GM23338 (cell line): ENCODE measurements at regions not wholly inside any gene's neighbourhood (a gene's known extent, or its start where the extent isn't known, plus 50 kb on each side); places are given as distances from the start of the nearest gene placed in this dataset.

Experiments
- ATAC-seq: fragments of 200-7000 bp; cut with Tn5 transposase; 3 replicates; pipeline ENCODE4 v1.9.1; 2020
- DNase-seq: peaks from one replicate; pipeline ENCODE4 v3.0.0-alpha.2; 2015; ENCODE audit warnings: low spot score
- H2AFZ ChIP-seq: fragments of 200-600 bp; sonication (generic); 2 replicates; pipeline ENCODE4 v1.8.0; 2016; ENCODE audit warnings: antibody characterized with exemption, mild to moderate bottlenecking, moderate library complexity
- H3F3A ChIP-seq: fragments of 200-600 bp; sonication (generic); replicated peaks from 2 replicates; pipeline ENCODE4 v1.8.0; 2017; ENCODE audit warnings: antibody characterized with exemption, mixed run types, low read depth
- H3K27ac ChIP-seq: fragments of 200-600 bp; sonication (generic); 2 replicates; pipeline ENCODE4 v1.6.1; 2016; ENCODE audit warnings: low read depth
- H3K27me3 ChIP-seq: fragments of 200-600 bp; sonication (generic); 2 replicates; pipeline ENCODE4 v1.8.0; 2016; ENCODE audit warnings: mild to moderate bottlenecking, mixed run types, moderate library complexity; ENCODE audit not compliant: insufficient read depth
- H3K36me3 ChIP-seq: fragments of 200-600 bp; sonication (generic); 2 replicates; pipeline ENCODE4 v1.8.0; 2016; ENCODE audit warnings: mild to moderate bottlenecking; ENCODE audit not compliant: insufficient read depth
- H3K4me1 ChIP-seq: fragments of 200-600 bp; sonication (generic); 2 replicates; pipeline ENCODE4 v1.8.0; 2016; ENCODE audit warnings: mild to moderate bottlenecking, moderate library complexity; ENCODE audit not compliant: insufficient read depth
- H3K4me2 ChIP-seq: fragments of 200-600 bp; sonication (generic); 2 replicates; pipeline ENCODE4 v1.7.1; 2017; ENCODE audit warnings: mixed run types
- H3K4me3 ChIP-seq: fragments of 200-600 bp; sonication (generic); 2 replicates; pipeline ENCODE4 v1.6.1; 2016; ENCODE audit warnings: mixed run types
- H3K79me2 ChIP-seq: fragments of 200-600 bp; sonication (generic); replicated peaks from 2 replicates; pipeline ENCODE4 v1.8.0; 2017; ENCODE audit warnings: mild to moderate bottlenecking; ENCODE audit not compliant: insufficient read depth
- H3K9me2 ChIP-seq: fragments of 200-600 bp; sonication (generic); 2 replicates; pipeline ENCODE4 v1.8.0; 2017; ENCODE audit not compliant: insufficient read depth
- H4K20me1 ChIP-seq: fragments of 200-600 bp; sonication (generic); replicated peaks from 2 replicates; pipeline ENCODE4 v1.8.0; 2017; ENCODE audit warnings: mild to moderate bottlenecking; ENCODE audit not compliant: insufficient read depth
- H3K27ac Mint-ChIP-seq: 2 replicates; pipeline ENCODE4 v1.8.0; 2020; ENCODE audit warnings: inconsistent platforms, mild to moderate bottlenecking, moderate library complexity, mixed read lengths
- H3K27me3 Mint-ChIP-seq: 3 replicates; pipeline ENCODE4 v1.8.0; 2022; ENCODE audit warnings: low read depth, mild to moderate bottlenecking, moderate library complexity, mixed read lengths, inconsistent platforms; ENCODE audit not compliant: insufficient read depth, poor library complexity
- H3K36me3 Mint-ChIP-seq: 3 replicates; pipeline ENCODE4 v1.8.0; 2021; ENCODE audit warnings: low read depth, mild to moderate bottlenecking, inconsistent platforms, moderate library complexity, mixed read lengths
- H3K4me1 Mint-ChIP-seq: 3 replicates; pipeline ENCODE4 v1.8.0; 2020; ENCODE audit warnings: mild to moderate bottlenecking, inconsistent platforms, mixed read lengths
- H3K4me3 Mint-ChIP-seq: 3 replicates; pipeline ENCODE4 v1.8.0; 2021; ENCODE audit warnings: moderate library complexity, mild to moderate bottlenecking, inconsistent platforms, mixed read lengths
- H3K9me3 Mint-ChIP-seq: 3 replicates; pipeline ENCODE4 v1.8.0; 2020; ENCODE audit warnings: moderate library complexity, mild to moderate bottlenecking, inconsistent platforms, mixed read lengths
- CREB1 ChIP-seq: fragments of 250-450 bp; sonication (Bioruptor Pico); IDR thresholded peaks from 2 replicates; pipeline ENCODE4 v1.5.0; 2020; ENCODE audit warnings: low read depth, mild to moderate bottlenecking, moderate library complexity
- CTCF ChIP-seq, 2 experiments: fragments of 200-600 bp in 1 of 2; sonication (generic) in 1 of 2; conservative IDR thresholded peaks; 2 replicates each; pipeline versions ENCODE4 v1.5.1 to v1.6.1; 2016 to 2017; ENCODE audit warnings: antibody characterized with exemption in 2 of 2, low read depth in 2 of 2, mild to moderate bottlenecking in 2 of 2, moderate library complexity in 1 of 2
- ETS1 ChIP-seq: IDR thresholded peaks from 2 replicates; pipeline ENCODE4 v1.6.1; 2016; ENCODE audit warnings: antibody characterized with exemption
- EZH2 ChIP-seq: fragments of 200-600 bp; sonication (generic); IDR thresholded peaks from one replicate; pipeline ENCODE4 v1.8.0; 2017; ENCODE audit warnings: antibody characterized with exemption, mild to moderate bottlenecking, low read depth; ENCODE audit not compliant: unreplicated experiment
- EZH2phosphoT487 ChIP-seq: fragments of 200-600 bp; sonication (generic); IDR thresholded peaks from one replicate; pipeline ENCODE4 v1.8.1; 2018; ENCODE audit warnings: antibody characterized with exemption; ENCODE audit not compliant: unreplicated experiment
- JUNB ChIP-seq: IDR thresholded peaks from one replicate; pipeline ENCODE4 v1.6.1; 2016; ENCODE audit warnings: antibody characterized with exemption; ENCODE audit not compliant: unreplicated experiment
- NANOG ChIP-seq: IDR thresholded peaks from 2 replicates; pipeline ENCODE4 v1.6.1; 2016; ENCODE audit warnings: antibody characterized with exemption, borderline replicate concordance
- POLR2AphosphoS5 ChIP-seq: IDR thresholded peaks from 2 replicates; pipeline ENCODE4 v1.6.1; 2016; ENCODE audit warnings: antibody characterized with exemption, low read depth
- REST ChIP-seq: IDR thresholded peaks from one replicate; pipeline ENCODE4 v1.6.1; 2018; ENCODE audit warnings: antibody characterized with exemption; ENCODE audit not compliant: unreplicated experiment
- ZNF114 ChIP-seq: fragments of 250-450 bp; sonication (Bioruptor Pico); IDR thresholded peaks from 2 replicates; pipeline ENCODE4 v1.5.0; 2020; ENCODE audit warnings: mild to moderate bottlenecking, moderate library complexity
- ZNF331 ChIP-seq: fragments of 250-450 bp; sonication (Bioruptor Pico); IDR thresholded peaks from 2 replicates; pipeline ENCODE4 v1.5.0; 2020; ENCODE audit warnings: low read depth, mild to moderate bottlenecking, moderate library complexity
- ZNF462 ChIP-seq: fragments of 250-450 bp; sonication (Bioruptor Pico); IDR thresholded peaks from 2 replicates; pipeline ENCODE4 v1.5.0; 2020; ENCODE audit warnings: mild to moderate bottlenecking, moderate library complexity

GRCh38 chr4:174582463-174582862 is 60.2 kb upstream of the HPGD start (continued):
- TF ChIP-seq ZNF462 (CRISPR knock-in tag), result no peak
- no peak for TF ChIP-seq ETS1
- no peak for TF ChIP-seq ZNF114 (CRISPR knock-in tag)
- no peak for TF ChIP-seq CREB1 (CRISPR knock-in tag)

GRCh38 chr4:174581901-174582300 is 59.6 kb upstream of the HPGD start:
- Mint-ChIP-seq H3K9me3 (peaks cover under 1% of the 10 kb centered on the region; the same call in 1 of the 3 replicates), H3K36me3 (peaks cover under 1% of the 10 kb centered on the region; the same call in 2 of the 3 replicates), H3K4me1 (no peaks in the 10 kb centered on the region), H3K27me3 (peaks cover 2% of the 10 kb centered on the region), H3K4me3 (no peak overlapping the region), H3K27ac (no peak overlapping the region)
- Histone ChIP-seq H4K20me1 (no peaks in the 10 kb centered on the region), H3K27me3 (no peaks in the 10 kb centered on the region), H3K9me2 (no peaks in the 10 kb centered on the region), H3F3A (no peaks in the 10 kb centered on the region), H3K36me3 (no peaks in the 10 kb centered on the region), H3K4me3 (no peak overlapping the region), H3K4me1 (no peaks in the 10 kb centered on the region), H3K79me2 (no peaks in the 10 kb centered on the region), H2AFZ (no peak overlapping the region), H3K27ac (no peak overlapping the region), H3K4me2 (no peak overlapping the region)
- no peak for DNase-seq
- no peak for ATAC-seq
- TF ChIP-seq ZNF331 (CRISPR knock-in tag) (no peak), JUNB (no peak), REST (no peak), CREB1 (CRISPR knock-in tag) (no peak), ZNF114 (CRISPR knock-in tag) (no peak), ETS1 (no peak), CTCF (conservative IDR thresholded peaks at IDR 0.05; ENCODE audit: low read depth in 2 of 2) (no peak), NANOG (no peak), EZH2 (no peak), EZH2phosphoT487 (no peak), POLR2AphosphoS5 (no peak)
